Skeletal muscle tissue (tissue), 3 donors: ENCODE measurements at regions not wholly inside any gene's neighbourhood (a gene's known extent, or its start where the extent isn't known, plus 50 kb on each side); places are given as distances from the start of the nearest gene placed in this dataset.
"Not testable (repeated sequence)": the region's sequence is repeated elsewhere in the genome, so short reads cannot be mapped to it uniquely, and the experiment has no call there.

Source experiments
- H3K27ac ChIP-seq: one replicate; pipeline ENCODE4 v1.7.0; 2013; ENCODE audit warnings: mild to moderate bottlenecking, low read depth, low read length, inconsistent platforms
- H3K27me3 ChIP-seq, 3 donors: one replicate each; pipeline ENCODE4 v1.7.0; 2013; ENCODE audit warnings: low read length in 3 of 3; ENCODE audit not compliant: control insufficient read depth in 3 of 3, insufficient read depth in 3 of 3
- H3K36me3 ChIP-seq, 3 donors: one replicate each; pipeline ENCODE4 v1.7.0; 2013; ENCODE audit warnings: low read length in 3 of 3; ENCODE audit not compliant: control insufficient read depth in 3 of 3, insufficient read depth in 3 of 3
- H3K4me1 ChIP-seq, 3 donors: one replicate each; pipeline ENCODE4 v1.7.0; 2013; ENCODE audit warnings: low read length in 3 of 3, mild to moderate bottlenecking in 3 of 3; ENCODE audit not compliant: control insufficient read depth in 3 of 3, insufficient read depth in 3 of 3
- H3K4me3 ChIP-seq, 3 donors: one replicate each; pipeline ENCODE4 v1.7.0; 2013; ENCODE audit warnings: low read length in 3 of 3
- H3K9ac ChIP-seq, 3 donors: one replicate each; pipeline ENCODE4 v1.7.0; 2013; ENCODE audit warnings: low read length in 3 of 3, mild to moderate bottlenecking in 3 of 3, moderate library complexity in 2 of 3, low read depth in 1 of 3
- H3K9me3 ChIP-seq, 3 donors: one replicate each; pipeline ENCODE4 v1.7.0; 2013; ENCODE audit warnings: low read length in 3 of 3; ENCODE audit not compliant: control insufficient read depth in 3 of 3
- donor health status: Osteomylitis.

DNA sequence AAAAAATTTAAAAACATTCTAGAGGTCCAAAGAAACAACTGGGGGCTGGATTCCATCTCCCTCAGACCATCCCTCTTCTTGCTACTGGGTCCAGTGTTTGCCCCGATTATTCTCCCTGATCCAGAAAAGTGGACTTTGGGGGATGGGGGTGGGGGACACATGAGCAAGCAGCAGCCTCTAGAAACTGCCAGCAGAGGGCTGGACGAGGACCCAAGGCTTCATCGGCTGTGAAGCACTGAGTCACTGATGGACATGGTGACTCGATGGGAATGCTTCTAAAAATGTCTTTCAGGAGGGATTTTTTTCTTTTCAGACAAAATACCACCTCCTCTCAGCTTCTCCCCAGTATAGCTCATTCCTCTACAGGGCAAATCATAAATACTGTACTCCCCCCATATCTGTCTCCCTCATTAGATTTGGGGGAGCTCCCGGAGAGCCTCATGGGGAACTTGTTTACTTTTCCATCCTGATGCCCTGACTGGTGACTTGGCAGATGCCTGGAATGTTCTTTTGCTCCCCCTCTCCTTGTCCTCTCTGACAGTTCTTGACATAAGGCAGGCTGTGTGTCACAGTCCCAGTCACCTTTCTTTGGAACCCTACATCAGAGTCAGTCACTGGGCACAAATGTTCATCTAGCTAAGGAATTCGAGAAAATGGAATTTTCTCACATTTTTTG, 67.2 kb upstream of the STC2 start:
- H3K4me1 ChIP-seq: no peaks in the 10 kb centered on the region
- no peak overlapping the region for H3K27ac ChIP-seq
- H3K27me3 ChIP-seq: peaks cover 0 to 3% (median 0%) of the 10 kb centered on the region in 3 donors
- no peak overlapping the region for H3K4me3 ChIP-seq
- no peaks in the 10 kb centered on the region for H3K36me3 ChIP-seq
- no peak overlapping the region for H3K9ac ChIP-seq
- H3K9me3 ChIP-seq: no peaks in the 10 kb centered on the region

DNA sequence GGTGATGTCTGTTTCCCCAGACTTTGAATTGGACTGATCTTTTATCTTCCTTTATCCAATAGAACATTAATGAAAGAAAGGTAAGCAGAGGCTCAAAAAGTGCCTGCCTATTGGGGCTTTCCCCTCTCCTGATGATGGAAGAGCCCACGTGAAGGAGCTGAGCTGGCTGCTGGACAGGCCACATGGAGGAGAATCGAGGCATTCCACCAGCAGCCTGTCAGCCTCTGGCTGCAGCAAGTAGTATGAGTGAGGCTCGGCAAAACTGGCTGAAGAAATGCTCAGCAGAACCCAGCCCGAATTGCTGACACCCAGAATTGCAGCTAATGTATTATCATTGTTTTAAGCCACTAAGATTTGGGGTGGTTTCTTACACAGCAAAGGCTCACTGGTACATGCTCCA, 66.5 kb upstream of the STC2 start:
- Histone ChIP-seq H3K27ac (no peak overlapping the region), H3K4me1 (no peaks in the 10 kb centered on the region), H3K4me3 (no peak overlapping the region), H3K36me3 (no peaks in the 10 kb centered on the region), H3K9ac (no peak overlapping the region), H3K9me3 (no peaks in the 10 kb centered on the region), H3K27me3 (peaks cover 0 to 3% (median 0%) of the 10 kb centered on the region in 3 donors)

DNA sequence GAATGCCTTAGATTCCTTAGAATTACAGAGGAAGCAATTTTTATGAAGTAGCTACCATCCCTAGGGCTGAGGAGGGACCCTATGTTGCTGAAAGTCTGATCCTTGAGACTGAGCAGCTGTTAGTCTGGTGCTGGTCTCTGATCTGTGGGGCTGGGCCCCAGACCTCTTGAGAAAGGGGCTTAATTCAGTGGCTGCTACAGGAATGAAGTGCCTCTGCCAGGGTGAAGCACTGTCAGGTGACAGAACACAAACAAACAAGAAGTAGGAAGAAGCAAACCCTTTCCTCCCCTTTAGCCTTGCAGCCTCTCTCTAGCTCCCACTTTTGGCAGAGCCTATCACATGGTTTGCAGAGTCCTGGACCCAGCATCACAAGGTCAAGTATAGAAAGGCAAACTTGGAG, 64.0 kb upstream of the STC2 start:
- Histone ChIP-seq H3K9me3 (no peaks in the 10 kb centered on the region), H3K27ac (no peak overlapping the region), H3K27me3 (peaks cover 0 to 3% (median 0%) of the 10 kb centered on the region in 3 donors), H3K36me3 (no peaks in the 10 kb centered on the region), H3K9ac (no peak overlapping the region), H3K4me1 (no peaks in the 10 kb centered on the region), H3K4me3 (no peak overlapping the region)

- Histone ChIP-seq H3K27ac (no peak overlapping the region), H3K4me1 (no peaks in the 10 kb centered on the region), H3K4me3 (no peak overlapping the region), H3K9me3 (no peaks in the 10 kb centered on the region), H3K9ac (no peak overlapping the region), H3K27me3 (peaks cover 0 to 3% (median 0%) of the 10 kb centered on the region in 3 donors), H3K36me3 (no peaks in the 10 kb centered on the region)
Observed at GRCh38 chr5:173391031-173391430, 62.8 kb upstream of the STC2 start.

- H3K27me3 ChIP-seq, H3K9ac ChIP-seq, H3K36me3 ChIP-seq, H3K4me1 ChIP-seq, H3K9me3 ChIP-seq, H3K4me3 ChIP-seq, H3K27ac ChIP-seq: not testable (repeated sequence)
Observed at GRCh38 chr5:173387293-173387692, 59.1 kb upstream of the STC2 start.

- no peak overlapping the region for H3K9ac ChIP-seq
- no peaks in the 10 kb centered on the region for H3K9me3 ChIP-seq
- no peaks in the 10 kb centered on the region for H3K36me3 ChIP-seq
- no peak overlapping the region for H3K27ac ChIP-seq
- no peaks in the 10 kb centered on the region for H3K4me1 ChIP-seq
- H3K27me3 ChIP-seq: no peaks in the 10 kb centered on the region
- H3K4me3 ChIP-seq: no peak overlapping the region
Observed at GRCh38 chr5:173385832-173386360, 57.7 kb upstream of the STC2 start.

- no peaks in the 10 kb centered on the region for H3K36me3 ChIP-seq
- H3K4me1 ChIP-seq: no peaks in the 10 kb centered on the region
- H3K9me3 ChIP-seq: peaks cover 0 to 2% (median 0%) of the 10 kb centered on the region in 3 donors
- no peak overlapping the region for H3K9ac ChIP-seq
- H3K27ac ChIP-seq: no peak overlapping the region
- no peak overlapping the region for H3K4me3 ChIP-seq
- no peaks in the 10 kb centered on the region for H3K27me3 ChIP-seq
Observed at GRCh38 chr5:173383711-173384110, 55.5 kb upstream of the STC2 start.

DNA sequence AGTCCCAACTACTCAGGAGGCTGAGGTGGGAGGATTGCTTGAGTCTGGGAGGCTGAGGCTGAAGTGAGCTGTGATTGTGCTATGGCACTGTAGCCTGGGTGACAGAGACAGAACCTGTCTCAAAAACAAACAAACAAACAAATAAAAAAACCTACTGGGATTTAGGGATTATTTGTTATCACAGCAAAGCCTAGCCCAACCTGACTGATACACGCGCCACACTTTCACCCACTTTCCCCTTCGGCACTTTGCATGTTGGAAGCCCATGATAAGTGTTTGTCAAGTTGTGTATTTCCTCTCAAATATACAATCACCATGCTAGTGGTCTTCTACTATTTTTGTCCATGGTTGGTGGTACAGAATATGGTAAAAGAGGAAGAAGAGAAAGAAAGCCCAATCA, 50.5 kb upstream of the STC2 start:
- H3K4me3 ChIP-seq: no peak overlapping the region
- no peak overlapping the region for H3K9ac ChIP-seq
- H3K9me3 ChIP-seq: peaks cover 0 to 2% (median 0%) of the 10 kb centered on the region in 3 donors
- no peak overlapping the region for H3K27ac ChIP-seq
- no peaks in the 10 kb centered on the region for H3K27me3 ChIP-seq
- no peaks in the 10 kb centered on the region for H3K36me3 ChIP-seq
- H3K4me1 ChIP-seq: no peaks in the 10 kb centered on the region
